GM12864 (cell line): ENCODE measurements at regions not wholly inside any gene's neighbourhood (a gene's known extent, or its start where the extent isn't known, plus 50 kb on each side); places are given as distances from the start of the nearest gene placed in this dataset.

ENCODE experiments used
- DNase-seq: peaks from one replicate; pipeline ENCODE4 v3.0.0-alpha.2; 2011; ENCODE audit warnings: low read depth
- H3K4me3 ChIP-seq: 2 replicates; pipeline ENCODE4 v1.5.1; 2011; ENCODE audit warnings: mild to moderate bottlenecking, low read depth, low read length, control low read depth
- TF ChIP-seq, protein P1 (sequence below): IDR thresholded peaks from 2 replicates; pipeline ENCODE4 v1.5.1; 2011; ENCODE audit warnings: low read depth, mild to moderate bottlenecking, moderate library complexity, low read length, control low read depth, inconsistent platforms; ENCODE audit errors: missing control alignments

DNA sequence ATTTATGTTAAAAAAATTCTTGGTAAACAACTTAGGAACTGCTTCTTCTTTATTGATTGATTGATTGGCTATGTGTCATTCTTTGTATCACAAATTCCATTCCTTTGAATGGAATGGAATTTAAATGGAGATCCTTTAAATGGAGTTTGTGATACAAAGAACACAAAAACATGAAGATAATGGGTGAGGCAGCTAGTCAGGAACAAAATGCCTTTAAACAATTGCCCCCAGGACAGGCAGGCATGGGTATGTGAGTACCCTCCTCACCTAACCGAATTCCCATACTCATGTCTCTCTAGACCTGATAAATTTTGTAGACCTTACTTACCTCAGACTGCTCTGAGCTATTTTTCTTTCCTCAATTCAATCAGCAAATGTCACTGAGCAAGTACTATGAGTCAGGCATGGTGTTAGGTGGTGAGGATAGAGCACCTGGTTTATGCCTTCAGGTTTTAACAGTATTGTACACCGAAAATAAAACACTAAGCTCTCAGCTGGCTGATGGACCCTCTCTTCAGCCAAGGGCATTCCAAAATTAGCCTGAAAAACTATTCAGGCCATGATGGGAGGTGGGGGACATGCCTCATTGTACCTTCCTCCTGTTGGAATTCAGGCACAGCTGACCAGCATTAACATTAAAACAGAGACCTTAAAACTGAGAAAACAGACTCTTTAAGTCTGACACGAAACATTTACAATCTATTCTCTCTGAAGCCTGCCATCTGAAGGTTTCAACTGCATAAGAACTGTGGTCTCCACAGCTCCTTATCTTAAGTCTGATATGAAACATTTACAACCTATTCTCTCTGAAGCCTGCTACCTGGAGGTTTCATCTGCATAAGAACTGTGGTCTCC is 58.9 kb downstream of the OLFML3 start:
- TF ChIP-seq, protein P1, sequence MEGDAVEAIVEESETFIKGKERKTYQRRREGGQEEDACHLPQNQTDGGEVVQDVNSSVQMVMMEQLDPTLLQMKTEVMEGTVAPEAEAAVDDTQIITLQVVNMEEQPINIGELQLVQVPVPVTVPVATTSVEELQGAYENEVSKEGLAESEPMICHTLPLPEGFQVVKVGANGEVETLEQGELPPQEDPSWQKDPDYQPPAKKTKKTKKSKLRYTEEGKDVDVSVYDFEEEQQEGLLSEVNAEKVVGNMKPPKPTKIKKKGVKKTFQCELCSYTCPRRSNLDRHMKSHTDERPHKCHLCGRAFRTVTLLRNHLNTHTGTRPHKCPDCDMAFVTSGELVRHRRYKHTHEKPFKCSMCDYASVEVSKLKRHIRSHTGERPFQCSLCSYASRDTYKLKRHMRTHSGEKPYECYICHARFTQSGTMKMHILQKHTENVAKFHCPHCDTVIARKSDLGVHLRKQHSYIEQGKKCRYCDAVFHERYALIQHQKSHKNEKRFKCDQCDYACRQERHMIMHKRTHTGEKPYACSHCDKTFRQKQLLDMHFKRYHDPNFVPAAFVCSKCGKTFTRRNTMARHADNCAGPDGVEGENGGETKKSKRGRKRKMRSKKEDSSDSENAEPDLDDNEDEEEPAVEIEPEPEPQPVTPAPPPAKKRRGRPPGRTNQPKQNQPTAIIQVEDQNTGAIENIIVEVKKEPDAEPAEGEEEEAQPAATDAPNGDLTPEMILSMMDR: no peak
- DNase-seq: no peak
- no peak overlapping the region for H3K4me3 ChIP-seq
